Prostate gland (tissue), 2 donors: ENCODE measurements at regions not wholly inside any gene's neighbourhood (a gene's known extent, or its start where the extent isn't known, plus 50 kb on each side); places are given as distances from the start of the nearest gene placed in this dataset.
"Not testable (repeated sequence)": the region's sequence is repeated elsewhere in the genome, so short reads cannot be mapped to it uniquely, and the experiment has no call there.

Experiments
- CTCF ChIP-seq, 4 experiments: fragments of 200-600 bp in 2 of 4; fragments of 450-650 bp in 2 of 4; sonication (generic) in 2 of 4; IDR thresholded peaks; 1 replicate in 3 of 4; 2 replicates in 1 of 4; pipeline ENCODE4 v1.5.1; 2016 to 2019; ENCODE audit warnings: antibody characterized with exemption in 4 of 4, mild to moderate bottlenecking in 2 of 4, moderate library complexity in 2 of 4
- POLR2A ChIP-seq: fragments of 450-650 bp; IDR thresholded peaks from one replicate; pipeline ENCODE4 v1.6.1; 2016; ENCODE audit warnings: antibody characterized with exemption, mild to moderate bottlenecking
- POLR2AphosphoS5 ChIP-seq: sonication (generic); formaldehyde crosslinking; IDR thresholded peaks from one replicate; pipeline ENCODE4 v1.6.1; 2017; ENCODE audit warnings: antibody characterized with exemption

GRCh38 chr11:67893487-67893886, 110.4 kb downstream of the UNC93B1 start:
- TF ChIP-seq CTCF (IDR thresholded peaks at IDR 0.05); POLR2A; POLR2AphosphoS5: not testable (repeated sequence)
